ENCODE measurements at regions not wholly inside any gene's neighbourhood (a gene's known extent, or its start where the extent isn't known, plus 50 kb on each side); places are given as distances from the start of the nearest gene placed in this dataset.

DNA sequence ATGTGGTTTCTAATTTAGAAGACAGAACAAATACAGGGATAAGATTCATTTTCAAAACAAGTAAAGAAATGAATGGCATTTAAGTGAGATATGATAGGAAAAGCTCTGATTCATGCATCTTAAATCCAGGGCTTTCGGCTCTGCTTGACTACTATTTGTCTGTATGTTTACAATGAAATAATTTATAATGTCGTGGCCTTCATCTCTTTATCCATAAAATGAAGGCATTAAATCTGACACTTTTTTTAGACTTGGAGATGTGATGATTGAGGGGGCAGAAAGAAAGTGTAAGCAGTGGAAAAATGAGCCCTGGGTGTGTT lies 115.7 kb upstream of the KIT start:
- Histone ChIP-seq H3K36me3 (ENCODE audit: insufficient read depth, insufficient read length, low read length) (no peaks in the 10 kb centered on the region), H3K4me1 (ENCODE audit: insufficient read depth, insufficient read length) (peaks cover 3% of the 10 kb centered on the region), H3K9ac (ENCODE audit: insufficient read length, low read depth) (no peak overlapping the region), H3K9me3 (ENCODE audit: insufficient read depth, low read length) (no peaks in the 10 kb centered on the region), H3K27me3 (ENCODE audit: insufficient read depth, insufficient read length) (no peaks in the 10 kb centered on the region), H3K4me3 (ENCODE audit: insufficient read length, low read depth) (no peak overlapping the region)
- no peak for DNase-seq (ENCODE audit: low read depth, low spot score)
- TF ChIP-seq SUZ12 (IDR thresholded peaks at IDR 0.05; ENCODE audit: extremely low read depth, insufficient read depth, insufficient read length) (no peak), ZNF274 (IDR thresholded peaks at IDR 0.05; ENCODE audit: low read depth, low read length) (no peak), YY1 (IDR thresholded peaks at IDR 0.05; ENCODE audit: insufficient read depth, insufficient read length) (no peak)

DNA sequence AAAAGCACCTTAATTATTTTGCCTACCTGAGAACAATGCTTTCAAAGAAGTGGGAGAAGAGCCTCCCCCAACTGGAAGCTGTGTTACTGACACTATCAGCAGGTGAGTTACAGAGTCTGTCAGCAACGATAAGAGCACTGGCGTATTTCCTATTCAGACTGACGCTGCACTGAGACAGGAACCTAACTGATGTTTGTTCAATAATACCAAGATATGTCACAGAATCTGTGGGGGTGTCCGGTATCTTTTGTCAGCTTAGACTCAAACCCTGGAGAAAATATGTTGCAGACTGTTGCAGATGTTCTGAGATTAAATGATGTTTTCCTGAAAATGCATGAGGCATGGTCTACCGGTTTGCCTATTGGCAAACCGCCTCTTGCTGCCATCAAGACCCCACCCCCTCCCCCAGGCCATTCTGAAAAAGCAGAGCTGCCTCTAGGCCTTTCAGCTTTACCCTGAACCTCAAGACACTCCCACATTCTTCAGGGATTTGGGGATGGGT lies 115.2 kb upstream of the KIT start:
- Histone ChIP-seq H3K4me3 (ENCODE audit: insufficient read length, low read depth) (no peak overlapping the region), H3K4me1 (ENCODE audit: insufficient read depth, insufficient read length) (peaks cover 3% of the 10 kb centered on the region), H3K9me3 (ENCODE audit: insufficient read depth, low read length) (no peaks in the 10 kb centered on the region), H3K36me3 (ENCODE audit: insufficient read depth, insufficient read length, low read length) (no peaks in the 10 kb centered on the region), H3K9ac (ENCODE audit: insufficient read length, low read depth) (no peak overlapping the region), H3K27me3 (ENCODE audit: insufficient read depth, insufficient read length) (no peaks in the 10 kb centered on the region)
- TF ChIP-seq SUZ12 (IDR thresholded peaks at IDR 0.05; ENCODE audit: extremely low read depth, insufficient read depth, insufficient read length) (no peak), YY1 (IDR thresholded peaks at IDR 0.05; ENCODE audit: insufficient read depth, insufficient read length) (no peak), ZNF274 (IDR thresholded peaks at IDR 0.05; ENCODE audit: low read depth, low read length) (no peak)
- no peak for DNase-seq (ENCODE audit: low read depth, low spot score)

DNA sequence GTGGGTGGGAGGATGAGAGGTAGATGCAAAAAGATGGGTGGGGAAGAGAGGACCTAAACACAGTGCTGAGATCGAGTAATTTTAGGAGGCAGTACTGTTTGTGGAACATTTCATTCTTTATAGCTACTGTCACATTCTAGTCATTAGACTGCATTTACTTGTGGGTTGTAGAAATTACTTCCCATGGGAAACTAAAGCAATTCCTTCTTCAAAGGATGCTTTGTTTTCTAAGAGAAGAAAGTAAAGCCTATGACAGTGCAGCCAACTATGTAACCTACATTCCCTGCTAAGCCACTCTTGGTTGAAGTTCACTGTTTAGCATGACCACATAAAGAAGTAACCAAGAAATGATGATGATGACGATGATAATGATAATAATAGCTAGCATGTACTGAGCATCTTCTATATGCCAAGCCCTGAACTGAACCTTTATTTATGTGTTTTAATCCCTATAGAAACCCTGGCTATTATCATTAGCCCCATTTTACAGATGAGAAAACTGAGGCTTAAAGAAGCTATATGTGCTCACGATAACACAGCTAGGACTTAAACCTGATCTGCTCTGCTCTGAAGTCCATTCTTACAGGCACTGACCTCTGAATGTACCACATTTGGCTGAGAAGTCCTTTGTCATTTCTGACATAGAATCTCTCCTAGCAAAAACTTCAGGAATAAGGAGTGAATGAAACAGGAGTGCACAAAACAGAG lies 114.5 kb upstream of the KIT start:
- Histone ChIP-seq H3K9me3 (ENCODE audit: insufficient read depth, low read length) (no peaks in the 10 kb centered on the region), H3K4me1 (ENCODE audit: insufficient read depth, insufficient read length) (peaks cover 3% of the 10 kb centered on the region), H3K9ac (ENCODE audit: insufficient read length, low read depth) (no peak overlapping the region), H3K36me3 (ENCODE audit: insufficient read depth, insufficient read length, low read length) (no peaks in the 10 kb centered on the region), H3K27me3 (ENCODE audit: insufficient read depth, insufficient read length) (no peaks in the 10 kb centered on the region), H3K4me3 (ENCODE audit: insufficient read length, low read depth) (no peak overlapping the region)
- TF ChIP-seq SUZ12 (IDR thresholded peaks at IDR 0.05; ENCODE audit: extremely low read depth, insufficient read depth, insufficient read length) (no peak), YY1 (IDR thresholded peaks at IDR 0.05; ENCODE audit: insufficient read depth, insufficient read length) (no peak), ZNF274 (IDR thresholded peaks at IDR 0.05; ENCODE audit: low read depth, low read length) (no peak)
- no peak for DNase-seq (ENCODE audit: low read depth, low spot score)

DNA sequence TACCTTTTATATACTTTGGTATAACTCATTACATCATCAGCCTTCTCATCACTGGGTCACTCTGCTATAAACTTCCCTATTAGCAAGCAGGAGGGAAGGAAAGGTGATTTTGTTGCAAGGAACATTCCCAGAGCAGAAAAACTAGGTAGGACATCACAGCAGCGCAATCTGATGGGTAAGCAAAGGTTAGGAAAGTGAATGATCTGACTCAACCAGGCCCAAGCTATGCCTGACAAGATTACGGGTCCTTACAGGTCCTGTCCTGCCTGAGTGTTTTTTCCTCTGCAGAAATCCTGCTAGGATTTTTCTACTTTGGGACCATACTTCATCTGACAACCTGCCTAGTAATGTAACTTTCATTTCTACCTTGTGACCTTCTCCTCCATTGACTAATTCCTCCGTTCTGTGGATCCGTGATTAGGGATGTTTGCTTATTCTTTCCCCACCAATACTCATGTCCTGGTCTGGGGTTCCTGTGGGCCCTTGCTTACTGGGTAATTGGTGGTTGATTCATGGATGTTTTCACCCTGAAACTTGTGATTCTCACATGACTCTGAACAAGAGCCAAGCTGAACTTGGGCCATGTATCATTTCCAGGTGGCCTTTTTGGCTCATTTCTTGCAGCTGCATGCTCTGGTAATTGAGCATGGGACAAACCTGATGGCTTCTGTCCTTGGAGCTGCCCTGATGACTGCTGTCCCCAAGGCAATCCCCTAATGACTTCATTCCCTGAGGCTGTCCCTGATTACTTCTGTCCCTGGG lies 111.9 kb upstream of the KIT start:
- no peak for DNase-seq (ENCODE audit: low read depth, low spot score)
- Histone ChIP-seq H3K9me3 (ENCODE audit: insufficient read depth, low read length) (no peaks in the 10 kb centered on the region), H3K9ac (ENCODE audit: insufficient read length, low read depth) (no peak overlapping the region), H3K4me3 (ENCODE audit: insufficient read length, low read depth) (no peak overlapping the region), H3K36me3 (ENCODE audit: insufficient read depth, insufficient read length, low read length) (no peaks in the 10 kb centered on the region), H3K27me3 (ENCODE audit: insufficient read depth, insufficient read length) (no peaks in the 10 kb centered on the region), H3K4me1 (ENCODE audit: insufficient read depth, insufficient read length) (peaks cover 2% of the 10 kb centered on the region)
- TF ChIP-seq YY1 (IDR thresholded peaks at IDR 0.05; ENCODE audit: insufficient read depth, insufficient read length) = no peak
- no peak for TF ChIP-seq SUZ12 (IDR thresholded peaks at IDR 0.05; ENCODE audit: extremely low read depth, insufficient read depth, insufficient read length)
- TF ChIP-seq ZNF274 (IDR thresholded peaks at IDR 0.05; ENCODE audit: low read depth, low read length) = no peak

DNA sequence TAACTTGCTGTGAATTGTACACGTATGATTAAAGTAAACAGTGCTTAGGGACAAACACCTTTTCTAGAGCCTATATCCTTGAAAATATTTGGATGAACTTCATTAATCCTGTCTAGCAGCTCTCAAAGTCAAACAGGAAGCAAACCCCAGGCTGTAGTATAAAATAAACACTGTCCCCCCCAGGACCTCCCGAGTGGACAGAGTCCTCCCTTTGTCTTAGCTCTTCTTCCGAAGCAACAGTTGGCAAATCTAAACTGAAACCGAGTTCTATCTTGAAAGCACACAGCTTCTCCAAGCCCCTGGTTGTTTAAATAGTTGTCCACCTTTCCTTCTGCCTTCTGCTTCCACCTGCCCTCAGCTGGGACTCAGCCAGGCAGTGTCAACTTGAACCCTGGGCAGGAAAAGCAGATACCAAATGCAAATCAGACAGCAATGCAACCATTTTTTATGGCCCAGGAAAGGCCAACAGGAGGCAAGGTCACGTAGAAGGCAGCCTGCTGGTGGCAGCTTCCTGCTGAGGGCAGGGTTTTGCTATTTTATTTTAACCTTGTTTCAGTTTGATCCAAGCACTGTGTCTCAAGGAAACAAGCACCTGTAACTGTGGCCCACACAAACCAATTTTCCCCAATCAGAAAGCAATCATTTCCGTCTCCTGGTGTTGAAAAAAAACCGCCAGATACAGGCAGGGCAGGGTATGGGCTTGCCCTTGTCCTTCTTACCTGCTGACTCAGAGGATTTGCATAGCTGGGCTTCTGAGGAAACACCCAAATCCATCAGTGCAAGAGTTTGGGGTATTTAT lies 110.3 kb upstream of the KIT start:
- Histone ChIP-seq H3K27me3 (ENCODE audit: insufficient read depth, insufficient read length) (no peaks in the 10 kb centered on the region), H3K4me1 (ENCODE audit: insufficient read depth, insufficient read length) (peaks cover 2% of the 10 kb centered on the region), H3K36me3 (ENCODE audit: insufficient read depth, insufficient read length, low read length) (no peaks in the 10 kb centered on the region), H3K9ac (ENCODE audit: insufficient read length, low read depth) (no peak overlapping the region), H3K9me3 (ENCODE audit: insufficient read depth, low read length) (no peaks in the 10 kb centered on the region), H3K4me3 (ENCODE audit: insufficient read length, low read depth) (no peak overlapping the region)
- no peak for DNase-seq (ENCODE audit: low read depth, low spot score)
- TF ChIP-seq ZNF274 (IDR thresholded peaks at IDR 0.05; ENCODE audit: low read depth, low read length) = no peak
- TF ChIP-seq YY1 (IDR thresholded peaks at IDR 0.05; ENCODE audit: insufficient read depth, insufficient read length) = no peak
- no peak for TF ChIP-seq SUZ12 (IDR thresholded peaks at IDR 0.05; ENCODE audit: extremely low read depth, insufficient read depth, insufficient read length)

DNA sequence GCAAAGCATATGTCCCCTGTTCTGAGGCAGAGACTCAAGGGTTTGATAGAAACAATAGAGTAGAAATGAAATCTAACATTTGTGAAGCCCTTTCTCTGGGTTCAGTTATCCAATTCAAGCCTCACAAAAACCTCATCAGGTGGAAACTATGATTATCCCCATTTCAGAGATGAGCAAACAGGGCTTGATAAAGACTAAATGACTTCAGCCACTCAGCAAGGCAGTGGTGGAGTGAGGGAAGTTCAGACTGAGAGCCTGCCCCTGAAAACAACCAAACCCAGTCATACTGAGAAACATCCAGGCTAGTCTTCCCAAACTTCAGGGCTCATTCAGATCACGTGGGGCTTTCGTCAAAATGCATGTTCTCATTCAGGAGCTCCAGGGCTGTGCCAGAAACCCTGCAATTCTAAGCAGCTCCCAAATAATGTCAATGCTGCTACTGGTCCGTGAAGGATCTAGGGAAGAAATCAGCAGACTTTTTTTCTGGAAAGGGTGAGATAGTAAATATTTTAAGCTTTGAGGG lies 109.6 kb upstream of the KIT start:
- no peak for DNase-seq (ENCODE audit: low read depth, low spot score)
- no peaks in the 10 kb centered on the region for H3K9me3 ChIP-seq (ENCODE audit: insufficient read depth, low read length)
- no peak overlapping the region for H3K4me3 ChIP-seq (ENCODE audit: insufficient read length, low read depth)
- H3K9ac ChIP-seq (ENCODE audit: insufficient read length, low read depth) = no peak overlapping the region
- no peaks in the 10 kb centered on the region for H3K27me3 ChIP-seq (ENCODE audit: insufficient read depth, insufficient read length)
- no peaks in the 10 kb centered on the region for H3K36me3 ChIP-seq (ENCODE audit: insufficient read depth, insufficient read length, low read length)
- H3K4me1 ChIP-seq (ENCODE audit: insufficient read depth, insufficient read length) = peaks cover 2% of the 10 kb centered on the region
- TF ChIP-seq SUZ12 (IDR thresholded peaks at IDR 0.05; ENCODE audit: extremely low read depth, insufficient read depth, insufficient read length) (no peak), ZNF274 (IDR thresholded peaks at IDR 0.05; ENCODE audit: low read depth, low read length) (no peak), YY1 (IDR thresholded peaks at IDR 0.05; ENCODE audit: insufficient read depth, insufficient read length) (no peak)

All from NT2/D1 (cell line).